Liver (tissue), 8 donors: ENCODE measurements at regions not wholly inside any gene's neighbourhood (a gene's known extent, or its start where the extent isn't known, plus 50 kb on each side); places are given as distances from the start of the nearest gene placed in this dataset.

ENCODE experiments used
- DNase-seq: peaks from one replicate; pipeline ENCODE4 v3.0.0-alpha.2; 2017; ENCODE audit warnings: low spot score
- H3K27ac ChIP-seq, 2 donors: one replicate each; pipeline ENCODE4 v1.7.0; 2013; ENCODE audit warnings: inconsistent platforms in 2 of 2, low read length in 2 of 2, control low read depth in 1 of 2, low read depth in 1 of 2, mild to moderate bottlenecking in 1 of 2
- H3K27me3 ChIP-seq, 4 donors: one replicate each; pipeline versions ENCODE4 v1.6.1 to v1.7.0; 2013; ENCODE audit warnings: low read length in 3 of 4, inconsistent platforms in 1 of 4, mild to moderate bottlenecking in 1 of 4, moderate library complexity in 1 of 4; ENCODE audit not compliant: control insufficient read depth in 4 of 4, insufficient read depth in 4 of 4
- H3K36me3 ChIP-seq, 4 donors: one replicate each; pipeline versions ENCODE4 v1.6.1 to v1.7.0; 2013; ENCODE audit warnings: low read length in 3 of 4, mild to moderate bottlenecking in 3 of 4, low read depth in 1 of 4, moderate library complexity in 1 of 4; ENCODE audit not compliant: control insufficient read depth in 4 of 4, insufficient read depth in 3 of 4
- H3K4me1 ChIP-seq, 4 donors: one replicate each; pipeline versions ENCODE4 v1.6.1 to v1.7.0; 2013; ENCODE audit warnings: low read length in 3 of 4, mild to moderate bottlenecking in 3 of 4, moderate library complexity in 1 of 4; ENCODE audit not compliant: control insufficient read depth in 4 of 4, insufficient read depth in 4 of 4
- H3K4me3 ChIP-seq, 3 donors: one replicate each; pipeline versions ENCODE4 v1.6.1 to v1.7.0; 2013; ENCODE audit warnings: low read length in 3 of 3, control low read depth in 1 of 3, low read depth in 1 of 3, mild to moderate bottlenecking in 1 of 3
- H3K9ac ChIP-seq, 2 donors: one replicate each; pipeline ENCODE4 v1.7.0; 2013; ENCODE audit warnings: low read length in 2 of 2, mild to moderate bottlenecking in 2 of 2, moderate library complexity in 2 of 2, control low read depth in 1 of 2, low read depth in 1 of 2
- H3K9me3 ChIP-seq, 4 donors: one replicate each; pipeline versions ENCODE4 v1.6.1 to v1.7.0; 2013; ENCODE audit warnings: low read length in 3 of 4; ENCODE audit not compliant: control insufficient read depth in 4 of 4
- ATF3 ChIP-seq: IDR thresholded peaks from 2 replicates; pipeline ENCODE4 v1.6.1; 2016; ENCODE audit warnings: antibody characterized with exemption
- CTCF ChIP-seq: fragments of 150-350 bp; IDR thresholded peaks from 2 replicates; pipeline ENCODE4 v1.5.1; 2017; ENCODE audit warnings: improper control_type of control experiment, low read depth, low read length; ENCODE audit not compliant: missing input control
- EGR1 ChIP-seq, 2 donors: IDR thresholded peaks; 2 replicates each; pipeline ENCODE4 v1.6.1; 2016 to 2018; ENCODE audit warnings: antibody characterized with exemption in 2 of 2, low read depth in 2 of 2
- FOXA1 ChIP-seq: IDR thresholded peaks from 2 replicates; pipeline ENCODE4 v1.6.1; 2016; ENCODE audit warnings: antibody characterized with exemption
- FOXA2 ChIP-seq: IDR thresholded peaks from 2 replicates; pipeline ENCODE4 v1.6.1; 2016; ENCODE audit warnings: antibody characterized with exemption
- GABPA ChIP-seq, 2 donors: IDR thresholded peaks in 1 of 2; conservative IDR thresholded peaks in 1 of 2; 2 replicates each; pipeline ENCODE4 v1.6.1; 2016; ENCODE audit warnings: antibody characterized with exemption in 2 of 2, mild to moderate bottlenecking in 1 of 2, moderate library complexity in 1 of 2
- HNF4A ChIP-seq, 2 donors: conservative IDR thresholded peaks; 2 replicates each; pipeline ENCODE4 v1.6.1; 2016; ENCODE audit warnings: antibody characterized with exemption in 2 of 2, mild to moderate bottlenecking in 2 of 2
- HNF4G ChIP-seq: IDR thresholded peaks from 2 replicates; pipeline ENCODE4 v1.6.1; 2016; ENCODE audit warnings: antibody characterized with exemption
- JUND ChIP-seq, 2 donors: IDR thresholded peaks; 2 replicates each; pipeline ENCODE4 v1.6.1; 2016; ENCODE audit warnings: antibody characterized with exemption in 2 of 2
- MAX ChIP-seq: IDR thresholded peaks from 2 replicates; pipeline ENCODE4 v1.6.1; 2016; ENCODE audit warnings: antibody characterized with exemption
- NR2F2 ChIP-seq: IDR thresholded peaks from 2 replicates; pipeline ENCODE4 v1.6.1; 2016; ENCODE audit warnings: antibody characterized with exemption
- RAD21 ChIP-seq, 2 donors: IDR thresholded peaks; 2 replicates each; pipeline ENCODE4 v1.6.1; 2016; ENCODE audit warnings: antibody characterized with exemption in 2 of 2, mild to moderate bottlenecking in 2 of 2
- REST ChIP-seq: IDR thresholded peaks from 2 replicates; pipeline ENCODE4 v1.6.1; 2016; ENCODE audit warnings: antibody characterized with exemption, mild to moderate bottlenecking
- RXRA ChIP-seq, 2 donors: IDR thresholded peaks; 2 replicates each; pipeline ENCODE4 v1.6.1; 2017 to 2018; ENCODE audit warnings: antibody characterized with exemption in 2 of 2, mild to moderate bottlenecking in 1 of 2
- SP1 ChIP-seq: IDR thresholded peaks from 2 replicates; pipeline ENCODE4 v1.6.1; 2018; ENCODE audit warnings: antibody characterized with exemption, mild to moderate bottlenecking
- TAF1 ChIP-seq: conservative IDR thresholded peaks from 2 replicates; pipeline ENCODE4 v1.6.1; 2016; ENCODE audit warnings: antibody characterized with exemption, mild to moderate bottlenecking
- YY1 ChIP-seq: IDR thresholded peaks from 2 replicates; pipeline ENCODE4 v1.6.1; 2016; ENCODE audit warnings: antibody characterized with exemption, mild to moderate bottlenecking
- ZBTB33 ChIP-seq: IDR thresholded peaks from 2 replicates; pipeline ENCODE4 v1.6.1; 2016; ENCODE audit warnings: antibody characterized with exemption
- WGBS: extraction: QIAGEN DNeasy Blood & Tissue Kit; methylation state at CpG from one replicate; pipeline ENCODE4 v1.1.7; 2013; 5-methylcytosine and 5-hydroxymethylcytosine counted together
- donor health status: healthy.
- donor health status: healthy.
- donor health status: healthy.
- donor health status: healthy.
- donor health status: healthy.

- no peak for DNase-seq
- Histone ChIP-seq H3K4me3 (no peak overlapping the region), H3K27me3 (no peaks in the 10 kb centered on the region), H3K27ac (no peak overlapping the region), H3K36me3 (no peaks in the 10 kb centered on the region), H3K4me1 (no peaks in the 10 kb centered on the region), H3K9me3 (no peaks in the 10 kb centered on the region), H3K9ac (no peak overlapping the region)
- no peak for TF ChIP-seq SP1
- TF ChIP-seq ATF3 = no peak
- TF ChIP-seq REST = no peak
- no peak for TF ChIP-seq FOXA2
- WGBS = 91% methylated on average over 3 of the region's 3 CpGs
Observed at GRCh38 chr14:53380052-53380866, 227.1 kb upstream of the DDHD1 start.

GRCh38 chr14:53378142-53378541 lies 225.0 kb upstream of the DDHD1 start:
- no peak for DNase-seq
- 80% methylated on average over 4 of the region's 4 CpGs for WGBS
- Histone ChIP-seq H3K9me3 (no peaks in the 10 kb centered on the region), H3K9ac (no peak overlapping the region), H3K4me1 (no peaks in the 10 kb centered on the region), H3K27ac (no peak overlapping the region), H3K27me3 (no peaks in the 10 kb centered on the region), H3K36me3 (no peaks in the 10 kb centered on the region), H3K4me3 (no peak overlapping the region)
- TF ChIP-seq REST (no peak), ZBTB33 (no peak), EGR1 (IDR thresholded peaks at IDR 0.05; ENCODE audit: low read depth in 2 of 2) (no peak), FOXA2 (no peak), NR2F2 (no peak), YY1 (no peak), GABPA (IDR thresholded peaks at IDR 0.05 in 1 of 2, conservative IDR thresholded peaks at IDR 0.05 in 1 of 2) (no peak), JUND (IDR thresholded peaks at IDR 0.05) (no peak), FOXA1 (no peak), TAF1 (no peak), CTCF (no peak), RAD21 (IDR thresholded peaks at IDR 0.05) (no peak), HNF4G (no peak), HNF4A (conservative IDR thresholded peaks at IDR 0.05) (no peak), SP1 (no peak), ATF3 (no peak), RXRA (IDR thresholded peaks at IDR 0.05) (no peak), MAX (no peak)
